Endodermal cell (in vitro differentiated cells): ENCODE measurements at regions not wholly inside any gene's neighbourhood (a gene's known extent, or its start where the extent isn't known, plus 50 kb on each side); places are given as distances from the start of the nearest gene placed in this dataset.

Experiments used
- DNase-seq: peaks from one replicate; pipeline ENCODE4 v3.0.0-alpha.2; 2017
- H3K27ac ChIP-seq: 2 replicates; pipeline ENCODE4 v1.5.1; 2013; ENCODE audit warnings: mild to moderate bottlenecking, low read depth, low read length, moderate library complexity
- H3K27me3 ChIP-seq: 2 replicates; pipeline ENCODE4 v1.6.1; 2013; ENCODE audit warnings: mild to moderate bottlenecking, low read length, moderate library complexity; ENCODE audit not compliant: insufficient read depth, control insufficient read depth, poor library complexity, severe bottlenecking
- H3K36me3 ChIP-seq: 2 replicates; pipeline ENCODE4 v1.7.0; 2013; ENCODE audit warnings: mild to moderate bottlenecking, low read length, moderate library complexity; ENCODE audit not compliant: control insufficient read depth, insufficient read depth
- H3K4me1 ChIP-seq: one replicate; pipeline ENCODE4 v1.7.0; 2013; ENCODE audit warnings: low read length; ENCODE audit not compliant: control insufficient read depth, insufficient read depth
- H3K4me3 ChIP-seq: 2 replicates; pipeline ENCODE4 v1.5.1; 2013; ENCODE audit warnings: mild to moderate bottlenecking, low read length, moderate library complexity
- H3K9ac ChIP-seq: 2 replicates; pipeline ENCODE4 v1.6.1; 2013; ENCODE audit warnings: mild to moderate bottlenecking, low read length, moderate library complexity; ENCODE audit not compliant: poor library complexity, severe bottlenecking; ENCODE audit errors: extremely low read depth
- H3K9me3 ChIP-seq: 2 replicates; pipeline ENCODE4 v1.6.1; 2013; ENCODE audit warnings: mild to moderate bottlenecking, low read length, moderate library complexity; ENCODE audit not compliant: control insufficient read depth
- H3K27ac Mint-ChIP-seq: 2 replicates; pipeline ENCODE4 v1.8.0; 2020; ENCODE audit warnings: mixed read lengths
- H3K27me3 Mint-ChIP-seq: 2 replicates; pipeline ENCODE4 v1.8.0; 2021; ENCODE audit warnings: mild to moderate bottlenecking, mixed read lengths; ENCODE audit not compliant: insufficient read depth
- H3K36me3 Mint-ChIP-seq: 2 replicates; pipeline ENCODE4 v1.8.0; 2020; ENCODE audit warnings: low read depth, mixed read lengths
- H3K4me1 Mint-ChIP-seq: 2 replicates; pipeline ENCODE4 v1.8.0; 2020; ENCODE audit warnings: mixed read lengths
- H3K4me3 Mint-ChIP-seq: 2 replicates; pipeline ENCODE4 v1.8.0; 2020; ENCODE audit warnings: mild to moderate bottlenecking, moderate library complexity, mixed read lengths
- H3K9me3 Mint-ChIP-seq: 2 replicates; pipeline ENCODE4 v1.8.0; 2020; ENCODE audit warnings: mild to moderate bottlenecking, mixed read lengths
- WGBS, 2 experiments: methylation state at CpG; one replicate each; pipeline versions ENCODE4 v1.1.5 to v1.1.7; 2013; ENCODE audit warnings: missing lambda C conversion rate in 2 of 2, mixed read lengths in 1 of 2; ENCODE audit not compliant: insufficient coverage in 1 of 2, insufficient read length in 1 of 2; 5-methylcytosine and 5-hydroxymethylcytosine counted together
- TF ChIP-seq, protein P1 (sequence below): fragments of 200-600 bp; sonication (generic); conservative IDR thresholded peaks from 2 replicates; pipeline ENCODE4 v1.5.0; 2021; ENCODE audit warnings: antibody characterized with exemption, mild to moderate bottlenecking

DNA sequence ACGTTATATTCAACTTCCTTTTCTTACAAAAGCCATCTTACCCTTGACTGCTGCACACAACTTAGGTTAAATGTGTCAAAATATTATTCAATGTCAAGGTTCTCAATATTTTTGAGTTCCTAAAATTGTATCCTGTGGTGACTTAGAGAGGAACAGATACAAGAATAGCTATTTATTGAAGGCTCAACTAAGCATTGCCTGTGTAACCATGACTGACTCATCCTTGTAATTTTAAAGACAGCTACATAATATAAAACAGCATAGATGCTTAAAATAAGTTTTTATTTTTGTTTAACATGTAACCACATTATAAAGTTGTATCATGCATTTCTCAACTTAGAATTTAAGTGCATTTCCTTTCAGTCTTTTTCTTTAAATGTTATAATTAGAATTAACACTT, 312.9 kb upstream of the RGMB start:
- peaks cover 22% of the 10 kb centered on the region for H3K36me3 ChIP-seq
- no peak overlapping the region for H3K27ac Mint-ChIP-seq
- H3K4me1 ChIP-seq, result no peaks in the 10 kb centered on the region
- H3K36me3 Mint-ChIP-seq, result peaks cover 16% of the 10 kb centered on the region
- H3K27ac ChIP-seq, result no peak overlapping the region
- H3K9ac ChIP-seq, result no peak overlapping the region
- no peak for DNase-seq
- H3K9me3 ChIP-seq, result no peaks in the 10 kb centered on the region
- no peaks in the 10 kb centered on the region for H3K27me3 ChIP-seq
- H3K4me1 Mint-ChIP-seq, result peaks cover 2% of the 10 kb centered on the region
- TF ChIP-seq, protein P1, sequence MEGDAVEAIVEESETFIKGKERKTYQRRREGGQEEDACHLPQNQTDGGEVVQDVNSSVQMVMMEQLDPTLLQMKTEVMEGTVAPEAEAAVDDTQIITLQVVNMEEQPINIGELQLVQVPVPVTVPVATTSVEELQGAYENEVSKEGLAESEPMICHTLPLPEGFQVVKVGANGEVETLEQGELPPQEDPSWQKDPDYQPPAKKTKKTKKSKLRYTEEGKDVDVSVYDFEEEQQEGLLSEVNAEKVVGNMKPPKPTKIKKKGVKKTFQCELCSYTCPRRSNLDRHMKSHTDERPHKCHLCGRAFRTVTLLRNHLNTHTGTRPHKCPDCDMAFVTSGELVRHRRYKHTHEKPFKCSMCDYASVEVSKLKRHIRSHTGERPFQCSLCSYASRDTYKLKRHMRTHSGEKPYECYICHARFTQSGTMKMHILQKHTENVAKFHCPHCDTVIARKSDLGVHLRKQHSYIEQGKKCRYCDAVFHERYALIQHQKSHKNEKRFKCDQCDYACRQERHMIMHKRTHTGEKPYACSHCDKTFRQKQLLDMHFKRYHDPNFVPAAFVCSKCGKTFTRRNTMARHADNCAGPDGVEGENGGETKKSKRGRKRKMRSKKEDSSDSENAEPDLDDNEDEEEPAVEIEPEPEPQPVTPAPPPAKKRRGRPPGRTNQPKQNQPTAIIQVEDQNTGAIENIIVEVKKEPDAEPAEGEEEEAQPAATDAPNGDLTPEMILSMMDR, result no peak
- no peak overlapping the region for H3K4me3 ChIP-seq
- H3K27me3 Mint-ChIP-seq, result no peaks in the 10 kb centered on the region
- H3K4me3 Mint-ChIP-seq, result no peak overlapping the region
- H3K9me3 Mint-ChIP-seq, result no peaks in the 10 kb centered on the region
- 92% methylated on average over 1 of the region's 1 CpG; no CpG with 5 or more reads in 1 of the 2 experiments for WGBS, 2 experiments

DNA sequence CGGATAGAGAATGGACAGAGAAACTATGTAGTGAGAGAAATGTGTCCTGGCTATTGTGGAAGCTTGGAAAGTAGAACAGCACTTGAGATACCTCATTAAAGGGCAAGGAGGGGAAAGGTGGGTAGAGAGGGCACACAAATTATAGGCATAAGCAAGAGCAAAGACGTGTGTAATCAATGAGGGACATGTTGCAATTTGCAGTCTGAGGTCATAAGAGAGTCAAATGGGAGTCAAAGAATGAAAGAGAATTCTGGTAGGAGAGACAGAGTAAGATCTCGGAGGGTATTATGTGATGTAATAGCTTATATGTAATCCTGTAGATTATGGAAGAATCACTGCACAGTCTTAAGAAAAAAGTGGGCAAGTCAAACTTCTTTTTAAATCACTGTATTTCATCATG, 312.0 kb upstream of the RGMB start:
- Histone ChIP-seq H3K4me1 (no peaks in the 10 kb centered on the region), H3K9ac (no peak overlapping the region), H3K27ac (no peak overlapping the region), H3K27me3 (no peaks in the 10 kb centered on the region), H3K4me3 (no peak overlapping the region), H3K36me3 (peaks cover 22% of the 10 kb centered on the region), H3K9me3 (no peaks in the 10 kb centered on the region)
- no peaks in the 10 kb centered on the region for H3K27me3 Mint-ChIP-seq
- no peak overlapping the region for H3K27ac Mint-ChIP-seq
- H3K36me3 Mint-ChIP-seq, result peaks cover 20% of the 10 kb centered on the region
- H3K4me3 Mint-ChIP-seq, result no peak overlapping the region
- WGBS, 2 experiments, result 88 to 92% methylated on average over 3 of the region's 3 CpGs
- H3K4me1 Mint-ChIP-seq, result no peaks in the 10 kb centered on the region
- H3K9me3 Mint-ChIP-seq, result no peaks in the 10 kb centered on the region
- DNase-seq, result no peak
- TF ChIP-seq, protein P1, result no peak

DNA sequence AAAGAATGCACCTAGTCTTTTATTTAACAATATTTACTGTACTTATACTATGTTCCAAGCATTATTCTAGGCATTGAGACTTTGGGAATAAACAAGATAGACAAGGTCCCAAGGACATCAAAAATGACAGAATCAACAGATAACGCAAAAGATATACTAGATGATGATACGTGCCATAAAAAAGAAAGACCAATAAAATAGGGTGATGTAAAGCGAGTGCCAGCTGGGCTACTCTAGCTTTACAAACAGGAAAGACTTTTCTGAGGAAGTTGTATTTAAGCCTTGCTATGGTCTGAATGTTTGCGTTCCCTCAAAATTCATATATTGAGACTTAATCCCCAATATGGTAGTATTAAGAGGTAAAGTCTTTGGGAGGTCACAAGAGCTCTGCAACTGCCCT, 310.2 kb upstream of the RGMB start:
- H3K4me3 ChIP-seq, result no peak overlapping the region
- H3K27me3 Mint-ChIP-seq, result no peaks in the 10 kb centered on the region
- H3K9ac ChIP-seq, result no peak overlapping the region
- no peak overlapping the region for H3K4me3 Mint-ChIP-seq
- H3K4me1 Mint-ChIP-seq, result no peaks in the 10 kb centered on the region
- no peaks in the 10 kb centered on the region for H3K9me3 Mint-ChIP-seq
- 99 to 100% methylated on average over 2 to 4 of the region's 4 CpGs for WGBS, 2 experiments
- H3K27ac Mint-ChIP-seq, result no peak overlapping the region
- DNase-seq, result no peak
- no peaks in the 10 kb centered on the region for H3K9me3 ChIP-seq
- peaks cover 34% of the 10 kb centered on the region for H3K36me3 Mint-ChIP-seq
- H3K27me3 ChIP-seq, result no peaks in the 10 kb centered on the region
- peaks cover 29% of the 10 kb centered on the region for H3K36me3 ChIP-seq
- no peaks in the 10 kb centered on the region for H3K4me1 ChIP-seq
- H3K27ac ChIP-seq, result no peak overlapping the region
- TF ChIP-seq, protein P1, result no peak
